ENCODE measurements at regions not wholly inside any gene's neighbourhood (a gene's known extent, or its start where the extent isn't known, plus 50 kb on each side); places are given as distances from the start of the nearest gene placed in this dataset.

DNA sequence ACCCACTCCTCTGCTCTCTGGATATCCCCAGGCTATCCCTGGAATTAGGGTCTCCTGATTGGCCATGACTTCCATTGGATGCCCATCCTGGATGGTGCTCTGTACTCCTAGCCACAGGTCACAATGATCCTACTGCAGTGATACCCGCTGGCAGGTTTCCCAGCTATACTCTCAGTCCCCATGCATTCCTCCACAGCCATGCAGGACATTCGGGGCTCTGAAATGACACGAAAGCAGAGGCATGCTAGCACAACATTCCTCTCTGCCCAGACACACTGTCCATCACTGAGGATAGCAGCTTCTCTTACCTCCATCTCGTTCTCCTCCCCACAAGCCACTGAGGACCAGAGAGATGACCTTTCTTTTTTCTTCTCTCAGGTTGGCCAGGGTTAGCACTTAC, 51.7 kb upstream of the SPATS2L start:
- no peak for DNase-seq (ENCODE audit: low read depth)

GRCh38 chr2:200255549-200255948, 50.9 kb upstream of the SPATS2L start:
- no peak for DNase-seq (ENCODE audit: low read depth)
